ENCODE measurements at regions not wholly inside any gene's neighbourhood (a gene's known extent, or its start where the extent isn't known, plus 50 kb on each side); places are given as distances from the start of the nearest gene placed in this dataset.

GRCh38 chr5:124045412-124045811, 533.4 kb downstream of the CSNK1G3 start (continued):
- no peak for TF ChIP-seq CHD7 (IDR thresholded peaks at IDR 0.05; ENCODE audit: insufficient replicate concordance, low read length)
- no peak for TF ChIP-seq EZH2 (IDR thresholded peaks at IDR 0.05; ENCODE audit: low read depth, low read length, severe bottlenecking)
- no peak for TF ChIP-seq SIN3A (conservative IDR thresholded peaks at IDR 0.05 in 1 of 2, IDR thresholded peaks at IDR 0.05 in 1 of 2; ENCODE audit: low read depth in 1 of 2, low read length in 2 of 2)
- TF ChIP-seq RXRA (IDR thresholded peaks at IDR 0.05; ENCODE audit: insufficient read depth, low read depth, low read length) = no peak
- no peak for TF ChIP-seq CHD1 (IDR thresholded peaks at IDR 0.05; ENCODE audit: low read depth, low read length)
- TF ChIP-seq EP300 (IDR thresholded peaks at IDR 0.05; ENCODE audit: borderline replicate concordance in 1 of 2, low read depth in 2 of 2, low read length in 2 of 2) = no peak

All from H1 (cell line).